Activated CD4-positive, alpha-beta T cell treated with anti-CD3 and anti-CD28 coated beads, Interleukin-2, amount 10 ng/mL, durations not matched to agents 24 days and 14 days (primary cell): ENCODE measurements at regions not wholly inside any gene's neighbourhood (a gene's known extent, or its start where the extent isn't known, plus 50 kb on each side); places are given as distances from the start of the nearest gene placed in this dataset.

Experiments
- DNase-seq: peaks from one replicate; pipeline ENCODE4 v3.0.0; 2022
- H3K27ac Mint-ChIP-seq: one replicate; pipeline ENCODE4 v1.8.0; 2022; ENCODE audit warnings: mild to moderate bottlenecking, mixed read lengths
- H3K27me3 Mint-ChIP-seq: one replicate; pipeline ENCODE4 v1.8.0; 2022; ENCODE audit warnings: mixed read lengths
- H3K36me3 Mint-ChIP-seq: one replicate; pipeline ENCODE4 v1.8.0; 2022; ENCODE audit warnings: low read depth, mild to moderate bottlenecking, mixed read lengths
- H3K4me1 Mint-ChIP-seq: one replicate; pipeline ENCODE4 v1.8.0; 2021; ENCODE audit warnings: mixed read lengths
- H3K4me3 Mint-ChIP-seq: one replicate; pipeline ENCODE4 v1.8.0; 2022; ENCODE audit warnings: mild to moderate bottlenecking, moderate library complexity, mixed read lengths
- H3K9me3 Mint-ChIP-seq: one replicate; pipeline ENCODE4 v1.8.0; 2021; ENCODE audit warnings: mixed read lengths
- intact Hi-C: fragments of 100-400 bp; cut with micrococcal nuclease; formaldehyde crosslinking; loops from one replicate; pipeline ENCODE4 v1.15.1; 2023

GRCh38 chr15:62769604-62770003 is 272.9 kb upstream of the TPM1 start:
- no peak for DNase-seq
- Mint-ChIP-seq H3K4me3 (no peak overlapping the region), H3K4me1 (no peaks in the 10 kb centered on the region)

DNA sequence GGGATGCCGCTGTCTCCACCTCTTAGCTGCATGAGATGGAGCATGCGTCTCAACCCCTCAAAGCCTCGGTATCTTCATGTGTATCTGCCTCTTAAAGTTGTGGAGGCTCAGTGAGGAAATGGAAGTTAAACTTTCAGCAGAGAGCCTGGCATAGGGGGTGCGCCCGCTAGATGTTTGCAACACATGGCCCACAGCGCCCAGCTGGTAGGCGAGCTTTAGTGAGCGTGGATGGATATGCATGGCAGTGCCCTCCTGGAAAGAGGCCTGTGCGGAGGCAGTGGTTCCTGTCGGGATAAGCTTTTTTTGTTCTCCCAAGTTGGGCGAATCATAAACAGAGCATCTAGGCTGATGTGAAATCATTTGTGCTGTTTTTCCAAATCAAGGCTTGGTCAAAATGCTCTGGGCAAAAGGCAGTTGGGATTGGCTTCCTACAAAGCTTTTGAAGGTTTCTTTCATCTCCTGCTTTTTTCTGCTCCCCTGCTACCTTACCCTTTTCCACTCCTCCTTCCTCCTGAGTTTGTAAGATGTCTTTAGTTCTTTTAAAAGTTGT is 272.4 kb upstream of the TPM1 start:
- no peak overlapping the region for H3K4me3 Mint-ChIP-seq
- no peak for DNase-seq
- intact Hi-C loops: no loop called here
- H3K27me3 Mint-ChIP-seq: no peaks in the 10 kb centered on the region
- H3K27ac Mint-ChIP-seq: no peak overlapping the region
- H3K9me3 Mint-ChIP-seq: no peaks in the 10 kb centered on the region
- H3K4me1 Mint-ChIP-seq: no peaks in the 10 kb centered on the region
- no peaks in the 10 kb centered on the region for H3K36me3 Mint-ChIP-seq

More at GRCh38 chr15:62769604-62770003, 272.9 kb upstream of the TPM1 start:
- H3K27me3 Mint-ChIP-seq: no peaks in the 10 kb centered on the region
- H3K36me3 Mint-ChIP-seq: no peaks in the 10 kb centered on the region
- H3K9me3 Mint-ChIP-seq: no peaks in the 10 kb centered on the region
- no peak overlapping the region for H3K27ac Mint-ChIP-seq
- intact Hi-C loops: no loop called here

DNA sequence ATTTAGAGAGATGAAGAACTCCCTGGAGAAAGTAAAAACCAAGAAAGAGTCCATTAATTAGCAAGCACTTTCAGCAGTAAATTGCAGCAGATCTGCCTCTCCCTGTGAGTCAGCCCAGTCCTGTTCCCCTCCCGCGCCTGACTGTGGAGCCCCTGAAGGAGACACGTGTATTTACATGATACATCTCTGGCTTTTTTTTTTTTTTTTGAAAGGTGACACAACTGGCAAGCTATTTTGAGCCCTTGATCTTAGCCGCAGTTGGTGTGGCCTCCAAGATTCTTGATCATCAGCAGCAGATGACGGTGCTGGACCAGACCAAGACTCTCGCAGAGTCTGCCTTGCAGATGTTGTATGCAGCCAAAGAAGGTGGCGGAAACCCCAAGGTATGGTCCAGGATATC is 271.8 kb upstream of the TPM1 start:
- Mint-ChIP-seq H3K27ac (no peak overlapping the region), H3K27me3 (no peaks in the 10 kb centered on the region), H3K4me1 (no peaks in the 10 kb centered on the region), H3K4me3 (no peak overlapping the region), H3K36me3 (no peaks in the 10 kb centered on the region), H3K9me3 (no peaks in the 10 kb centered on the region)
- intact Hi-C loops: no loop called here
- DNase-seq: no peak

DNA sequence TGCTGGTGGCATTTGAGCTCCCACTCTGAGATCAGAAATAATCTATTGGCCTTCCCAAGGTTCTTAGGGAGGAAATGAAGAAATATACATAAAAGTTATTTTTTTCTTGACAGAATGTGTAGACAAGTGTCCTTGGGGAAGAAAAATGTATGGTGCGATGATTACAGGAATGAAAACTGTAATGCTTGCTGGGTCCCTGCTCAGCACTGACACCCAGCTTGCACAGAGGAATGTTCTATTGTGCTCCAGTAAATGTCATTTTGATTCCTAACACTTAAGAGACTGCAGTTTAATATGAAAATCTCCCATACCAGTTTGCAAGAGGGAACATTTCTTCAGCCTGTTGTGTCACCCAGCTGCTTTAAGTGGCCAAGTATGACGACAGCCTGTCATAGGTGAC is 271.3 kb upstream of the TPM1 start:
- H3K9me3 Mint-ChIP-seq: no peaks in the 10 kb centered on the region
- no peak overlapping the region for H3K27ac Mint-ChIP-seq
- DNase-seq: no peak
- H3K4me3 Mint-ChIP-seq: no peak overlapping the region
- H3K27me3 Mint-ChIP-seq: no peaks in the 10 kb centered on the region
- no peaks in the 10 kb centered on the region for H3K36me3 Mint-ChIP-seq
- no peaks in the 10 kb centered on the region for H3K4me1 Mint-ChIP-seq
- intact Hi-C loops: no loop called here

DNA sequence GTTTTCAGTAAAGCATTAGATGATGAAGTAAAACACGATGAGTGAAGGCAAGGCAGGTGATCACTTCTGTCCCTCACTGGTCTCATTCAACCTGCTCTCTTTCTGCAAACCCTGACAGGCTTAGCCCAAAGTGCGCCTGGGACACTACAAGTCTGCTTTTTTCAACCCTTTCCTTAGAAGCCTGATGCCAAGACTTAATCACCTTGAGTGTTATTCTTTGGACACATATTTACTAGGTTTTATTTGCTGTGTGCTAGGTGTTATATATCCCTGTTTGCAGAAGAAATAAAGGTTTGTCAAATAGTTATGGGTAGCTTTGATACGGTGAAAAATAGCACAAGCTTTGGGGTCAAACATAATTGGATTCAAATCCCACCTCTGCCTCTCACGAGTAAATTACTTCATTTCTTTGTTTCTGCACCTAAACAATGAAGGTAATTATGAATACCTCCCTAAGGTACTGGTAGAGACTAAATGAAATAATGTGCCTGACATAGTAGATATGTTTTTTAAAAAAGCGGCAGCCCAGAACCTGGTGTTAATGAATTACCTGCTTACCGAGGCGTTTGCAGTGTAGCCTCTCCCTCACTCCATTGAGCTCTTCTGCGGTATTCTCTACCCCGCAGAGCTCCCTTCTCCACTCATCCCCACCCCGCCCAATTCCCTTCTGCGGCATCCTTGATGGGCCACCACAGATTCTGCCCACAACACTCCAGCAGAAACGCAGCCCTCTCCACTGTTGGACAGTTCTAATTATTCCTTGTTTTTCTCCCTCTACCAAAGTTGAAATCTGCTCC is 269.0 kb upstream of the TPM1 start:
- H3K4me1 Mint-ChIP-seq: no peaks in the 10 kb centered on the region
- no peak overlapping the region for H3K27ac Mint-ChIP-seq
- no peaks in the 10 kb centered on the region for H3K9me3 Mint-ChIP-seq
- no peak overlapping the region for H3K4me3 Mint-ChIP-seq
- H3K36me3 Mint-ChIP-seq: no peaks in the 10 kb centered on the region
- no peak for DNase-seq
- no peaks in the 10 kb centered on the region for H3K27me3 Mint-ChIP-seq
- intact Hi-C loops: no loop called here

DNA sequence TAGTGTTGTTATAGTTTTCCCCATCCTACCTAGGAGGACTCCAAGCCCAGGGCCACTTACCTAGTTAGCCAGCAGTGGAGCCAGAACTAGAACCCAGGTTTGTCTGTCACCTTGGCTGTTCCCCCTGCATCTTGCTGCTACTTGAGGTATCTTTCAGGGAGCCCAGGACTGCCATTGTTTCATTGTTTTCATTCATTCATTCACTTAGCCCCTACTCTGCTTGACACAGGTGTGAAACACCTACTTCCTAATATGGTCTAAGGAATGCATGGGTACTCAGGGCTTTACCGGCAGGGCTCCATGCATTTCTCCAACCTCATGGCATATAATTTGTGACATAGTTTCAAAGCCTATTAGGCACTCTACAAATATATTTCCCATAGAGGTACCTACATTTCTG is 266.6 kb upstream of the TPM1 start:
- Mint-ChIP-seq H3K9me3 (no peaks in the 10 kb centered on the region), H3K4me1 (no peaks in the 10 kb centered on the region), H3K4me3 (no peak overlapping the region), H3K27ac (no peak overlapping the region), H3K27me3 (no peaks in the 10 kb centered on the region), H3K36me3 (no peaks in the 10 kb centered on the region)
- no peak for DNase-seq
- intact Hi-C loops: no loop called here

- no peak overlapping the region for H3K27ac Mint-ChIP-seq
- peaks cover 2% of the 10 kb centered on the region for H3K27me3 Mint-ChIP-seq
- no peak for DNase-seq
- no peaks in the 10 kb centered on the region for H3K36me3 Mint-ChIP-seq
- intact Hi-C loops: no loop called here
- H3K4me3 Mint-ChIP-seq: no peak overlapping the region
- no peaks in the 10 kb centered on the region for H3K4me1 Mint-ChIP-seq
- H3K9me3 Mint-ChIP-seq: no peaks in the 10 kb centered on the region
Observed at GRCh38 chr15:62777671-62778070, 264.9 kb upstream of the TPM1 start.

DNA sequence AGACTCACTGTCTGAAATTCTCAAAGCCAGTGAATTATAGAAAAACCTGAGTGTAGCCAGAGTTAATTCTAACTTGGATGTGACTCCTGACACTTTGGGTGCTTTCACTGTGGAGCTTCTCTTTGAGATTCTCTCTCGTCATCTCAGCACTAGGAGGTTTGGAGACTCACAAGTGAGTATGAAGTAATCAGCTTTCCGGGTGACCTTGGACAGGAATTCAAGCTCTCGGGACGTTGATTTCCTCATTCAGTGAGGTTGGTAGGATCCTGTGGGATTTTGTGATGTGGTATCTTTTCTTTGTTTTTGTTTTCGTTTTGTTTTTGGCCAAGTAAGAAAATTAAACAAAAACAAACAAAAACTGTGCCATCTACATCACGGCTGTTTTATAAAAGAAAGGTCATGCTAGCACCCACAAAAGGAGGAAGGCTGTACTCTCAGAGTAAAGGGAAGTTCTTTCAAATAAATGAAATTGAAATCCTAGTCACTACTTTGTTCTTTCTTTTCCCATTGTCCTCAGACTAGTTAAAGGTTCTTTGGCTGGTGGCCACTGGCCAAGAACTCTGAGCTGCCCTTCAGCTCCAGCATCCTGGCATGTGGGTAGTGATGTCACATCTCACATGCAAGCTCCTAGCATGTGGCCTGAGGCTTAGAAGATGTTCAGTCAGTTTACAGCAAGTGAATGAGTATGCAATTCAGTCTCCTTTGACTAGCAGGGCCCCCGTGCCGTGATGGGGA is 263.3 kb upstream of the TPM1 start:
- H3K27me3 Mint-ChIP-seq: peaks cover 2% of the 10 kb centered on the region
- intact Hi-C loops: no loop called here
- no peak for DNase-seq
- H3K36me3 Mint-ChIP-seq: no peaks in the 10 kb centered on the region
- H3K27ac Mint-ChIP-seq: no peak overlapping the region
- no peaks in the 10 kb centered on the region for H3K4me1 Mint-ChIP-seq
- H3K4me3 Mint-ChIP-seq: no peak overlapping the region
- H3K9me3 Mint-ChIP-seq: no peaks in the 10 kb centered on the region

- H3K27ac Mint-ChIP-seq: no peak overlapping the region
- intact Hi-C loops: no loop called here
- H3K36me3 Mint-ChIP-seq: no peaks in the 10 kb centered on the region
- H3K4me3 Mint-ChIP-seq: no peak overlapping the region
- H3K4me1 Mint-ChIP-seq: no peaks in the 10 kb centered on the region
- no peak for DNase-seq
- no peaks in the 10 kb centered on the region for H3K9me3 Mint-ChIP-seq
- peaks cover 2% of the 10 kb centered on the region for H3K27me3 Mint-ChIP-seq
Observed at GRCh38 chr15:62779899-62780298, 262.6 kb upstream of the TPM1 start.

GRCh38 chr15:62781081-62781497 is 261.5 kb upstream of the TPM1 start:
- H3K4me1 Mint-ChIP-seq: no peaks in the 10 kb centered on the region
- no peaks in the 10 kb centered on the region for H3K36me3 Mint-ChIP-seq
- H3K9me3 Mint-ChIP-seq: no peaks in the 10 kb centered on the region
- no peak overlapping the region for H3K4me3 Mint-ChIP-seq
- peaks cover 2% of the 10 kb centered on the region for H3K27me3 Mint-ChIP-seq
- no peak overlapping the region for H3K27ac Mint-ChIP-seq
- intact Hi-C loops: no loop called here
- DNase-seq: no peak

- DNase-seq: no peak
- H3K4me3 Mint-ChIP-seq: no peak overlapping the region
- no peaks in the 10 kb centered on the region for H3K36me3 Mint-ChIP-seq
- peaks cover 2% of the 10 kb centered on the region for H3K27me3 Mint-ChIP-seq
- no peaks in the 10 kb centered on the region for H3K9me3 Mint-ChIP-seq
- H3K4me1 Mint-ChIP-seq: no peaks in the 10 kb centered on the region
- H3K27ac Mint-ChIP-seq: no peak overlapping the region
- intact Hi-C loops: no loop called here
Observed at GRCh38 chr15:62782071-62782841, 260.3 kb upstream of the TPM1 start.

DNA sequence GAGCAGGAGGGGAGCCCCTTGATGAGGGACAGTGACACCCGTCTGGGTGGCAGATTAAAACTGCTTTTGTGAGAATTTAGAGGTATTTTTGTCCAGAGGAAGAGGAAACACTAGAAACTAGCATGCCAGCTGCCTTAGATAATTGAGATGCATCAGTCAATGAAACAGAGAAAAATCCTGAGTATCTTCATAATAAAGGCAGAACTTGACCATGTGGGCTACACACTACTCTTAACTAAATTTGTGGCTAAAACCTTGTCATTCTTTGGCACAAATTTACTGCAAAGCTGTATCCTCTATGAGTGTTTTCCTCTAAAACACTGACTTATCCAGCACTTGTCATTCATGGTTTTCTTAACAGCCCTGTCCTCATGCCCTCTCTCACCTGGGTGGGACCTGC is 259.7 kb upstream of the TPM1 start:
- intact Hi-C loops: no loop called here
- Mint-ChIP-seq H3K4me3 (no peak overlapping the region), H3K27ac (no peak overlapping the region), H3K27me3 (peaks cover 2% of the 10 kb centered on the region), H3K4me1 (no peaks in the 10 kb centered on the region), H3K9me3 (no peaks in the 10 kb centered on the region), H3K36me3 (no peaks in the 10 kb centered on the region)
- DNase-seq: no peak

DNA sequence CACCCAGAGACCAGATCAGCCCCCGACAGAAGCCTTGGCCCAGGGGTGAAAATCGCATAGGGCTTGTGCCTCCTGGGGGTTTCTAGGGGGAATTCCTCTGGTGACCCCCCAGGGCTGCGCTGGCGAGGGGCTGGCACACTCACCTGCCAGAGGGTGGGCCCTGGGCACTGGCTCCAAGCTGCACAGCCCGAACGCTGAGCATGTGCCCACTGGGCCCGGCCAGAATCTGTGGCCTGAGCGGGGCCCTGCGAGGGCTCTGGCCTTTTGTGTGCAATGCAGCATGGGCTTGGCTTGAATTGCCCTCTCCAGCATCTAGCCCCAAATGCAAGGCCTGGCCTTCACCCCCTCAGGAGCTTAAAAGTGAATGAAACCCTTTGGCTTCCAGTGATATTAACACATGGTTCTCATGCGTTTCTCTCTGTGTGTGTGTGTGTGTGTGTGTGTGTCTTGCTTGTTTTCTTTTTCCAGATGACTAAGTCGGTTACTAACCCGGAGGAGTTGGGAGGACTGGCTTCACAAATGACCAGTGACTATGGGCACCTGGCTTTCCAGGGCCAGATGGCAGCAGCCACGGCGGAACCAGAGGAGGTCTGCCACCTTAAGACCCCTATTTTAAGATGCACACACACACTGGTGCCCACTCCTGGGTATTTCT is 259.1 kb upstream of the TPM1 start:
- no peaks in the 10 kb centered on the region for H3K4me1 Mint-ChIP-seq
- H3K27ac Mint-ChIP-seq: no peak overlapping the region
- no peak for DNase-seq
- peaks cover 2% of the 10 kb centered on the region for H3K27me3 Mint-ChIP-seq
- intact Hi-C loops: no loop called here
- no peaks in the 10 kb centered on the region for H3K9me3 Mint-ChIP-seq
- H3K36me3 Mint-ChIP-seq: no peaks in the 10 kb centered on the region
- H3K4me3 Mint-ChIP-seq: no peak overlapping the region
